DMS 273 (cell line): ENCODE measurements at regions not wholly inside any gene's neighbourhood (a gene's known extent, or its start where the extent isn't known, plus 50 kb on each side); places are given as distances from the start of the nearest gene placed in this dataset.
"Not testable (repeated sequence)": the region's sequence is repeated elsewhere in the genome, so short reads cannot be mapped to it uniquely, and the experiment has no call there.

Source experiments
- DNase-seq: peaks from one replicate; lab custom pipeline; 2025; ENCODE audit not compliant: unreplicated experiment; lab: John Stamatoyannopoulos, UW

DNA sequence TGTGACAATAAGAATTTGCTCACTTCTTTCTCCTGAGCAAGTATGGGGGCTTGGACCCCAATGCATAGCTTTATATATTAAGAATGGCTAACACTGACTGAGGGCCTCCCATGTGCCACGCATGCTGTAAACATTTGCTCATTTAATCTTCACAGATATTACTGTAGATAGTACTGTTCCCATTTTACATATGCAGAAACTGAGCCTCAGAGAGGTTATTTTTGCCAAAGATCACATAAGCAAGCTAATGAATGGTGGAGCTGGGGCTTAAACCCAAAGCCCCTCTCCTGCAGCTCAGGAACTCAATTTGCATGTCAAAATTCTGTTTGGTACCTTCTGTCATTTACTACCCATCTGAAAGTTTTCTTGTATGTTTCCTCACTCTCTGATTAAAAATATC is 163.5 kb upstream of the NFIA start:
- no peak for DNase-seq

- peak; percentile 95 for DNase-seq
These were observed 165.5 kb upstream of the NFIA start for GRCh38 chr1:60916906-60917305.

- peak; percentile 79 for DNase-seq
These were observed 166.2 kb upstream of the NFIA start for GRCh38 chr1:60916199-60916598.

- DNase-seq, result no peak
These were observed 166.9 kb upstream of the NFIA start for GRCh38 chr1:60915441-60915840.

- DNase-seq, result no peak
These were observed 167.4 kb upstream of the NFIA start for GRCh38 chr1:60914982-60915381.

GRCh38 chr1:60913708-60914107 is 168.7 kb upstream of the NFIA start:
- not testable (repeated sequence) for DNase-seq

DNA sequence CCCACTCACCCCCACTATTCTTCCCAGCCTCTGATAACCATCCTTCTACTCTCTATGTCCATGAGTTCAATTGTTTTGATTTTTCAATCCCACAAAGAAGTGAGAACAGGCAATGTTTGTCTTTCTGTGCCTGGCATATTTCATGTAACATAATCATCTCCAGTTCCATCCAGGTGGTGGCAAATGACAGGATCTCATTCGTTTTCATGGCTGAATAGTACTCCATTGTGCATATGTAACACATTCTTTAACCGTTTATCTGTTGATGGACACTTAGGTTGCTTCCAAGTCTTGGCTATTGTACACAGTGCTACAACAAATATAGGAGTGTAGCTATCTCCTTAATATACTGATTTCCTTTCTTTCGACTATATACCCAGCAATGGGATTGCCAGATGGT is 169.3 kb upstream of the NFIA start:
- DNase-seq, result no peak

DNA sequence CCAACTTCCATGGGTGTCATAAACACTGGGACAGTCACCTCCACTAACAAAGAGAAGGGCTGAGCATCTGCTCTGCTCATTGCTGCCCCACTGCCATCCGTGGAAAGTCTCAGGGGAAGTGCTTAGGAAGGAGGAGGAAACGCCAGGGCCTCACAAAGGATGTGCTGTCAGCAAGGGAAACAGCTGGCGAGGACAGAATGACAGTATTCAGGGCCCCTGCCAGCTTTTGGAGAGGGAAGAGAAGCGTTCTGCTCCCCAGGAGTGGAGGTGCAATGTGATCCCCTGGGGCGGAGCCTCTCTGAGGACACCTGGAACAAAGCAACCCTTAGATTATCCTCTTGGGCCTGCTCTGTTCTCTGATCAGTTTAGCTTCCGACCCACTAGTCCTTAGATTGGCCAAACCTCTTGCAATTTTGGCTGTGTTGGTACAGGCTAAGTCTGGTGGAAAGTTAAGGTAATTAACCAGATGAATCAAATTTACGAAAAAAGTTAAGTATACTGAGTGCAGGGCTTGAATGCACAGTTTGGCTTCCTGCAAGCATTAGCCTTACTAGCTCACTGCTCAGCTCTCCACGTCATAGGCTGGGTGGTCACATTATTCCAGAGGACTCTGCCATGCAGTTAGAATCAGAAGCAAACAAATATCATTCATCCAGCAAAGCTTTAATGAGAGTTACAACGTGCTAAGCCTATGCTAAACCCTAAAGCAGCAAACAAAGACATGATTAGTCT is 170.2 kb upstream of the NFIA start:
- peak; percentile 95 for DNase-seq

DNA sequence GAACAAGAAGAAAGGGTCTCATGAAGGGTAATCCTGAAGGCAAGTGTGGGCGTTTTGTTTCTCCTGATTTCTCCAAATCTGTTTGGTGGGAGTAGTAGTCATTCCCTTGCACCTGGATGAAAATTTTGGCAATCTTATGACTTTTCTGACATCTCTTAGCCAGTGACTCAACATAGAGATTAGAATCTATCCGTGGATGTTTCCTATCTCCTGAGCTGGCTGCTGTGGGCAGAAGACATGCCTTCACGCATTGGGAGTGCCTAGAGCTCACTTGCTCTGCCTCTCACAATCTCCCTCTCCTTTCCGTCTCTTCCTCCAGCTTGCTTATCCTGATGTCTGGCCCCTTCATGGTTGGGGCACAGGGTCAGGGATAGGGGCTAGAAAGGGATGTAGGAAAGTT is 174.2 kb upstream of the NFIA start:
- no peak for DNase-seq

DNA sequence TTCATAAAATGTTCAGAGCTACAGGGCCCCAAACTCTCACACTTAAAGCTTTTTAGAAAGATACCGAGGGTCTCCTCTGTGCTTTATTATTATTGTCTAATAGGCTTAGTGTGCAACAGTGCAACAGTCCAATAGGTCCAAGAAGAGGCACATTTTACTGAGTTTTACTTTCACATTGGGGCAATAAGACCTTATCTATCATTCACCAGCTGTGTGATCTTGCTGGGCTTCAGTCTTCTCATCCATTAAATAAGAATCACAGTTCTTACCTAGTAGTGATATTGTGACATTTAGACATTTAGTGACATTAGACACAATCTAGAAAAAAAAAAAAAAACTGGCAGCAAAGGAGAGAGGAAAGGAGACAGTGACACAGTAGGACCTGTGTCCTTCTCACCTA is 175.8 kb upstream of the NFIA start:
- no peak for DNase-seq

- no peak for DNase-seq
These were observed 176.3 kb upstream of the NFIA start for GRCh38 chr1:60906039-60906438.

DNA sequence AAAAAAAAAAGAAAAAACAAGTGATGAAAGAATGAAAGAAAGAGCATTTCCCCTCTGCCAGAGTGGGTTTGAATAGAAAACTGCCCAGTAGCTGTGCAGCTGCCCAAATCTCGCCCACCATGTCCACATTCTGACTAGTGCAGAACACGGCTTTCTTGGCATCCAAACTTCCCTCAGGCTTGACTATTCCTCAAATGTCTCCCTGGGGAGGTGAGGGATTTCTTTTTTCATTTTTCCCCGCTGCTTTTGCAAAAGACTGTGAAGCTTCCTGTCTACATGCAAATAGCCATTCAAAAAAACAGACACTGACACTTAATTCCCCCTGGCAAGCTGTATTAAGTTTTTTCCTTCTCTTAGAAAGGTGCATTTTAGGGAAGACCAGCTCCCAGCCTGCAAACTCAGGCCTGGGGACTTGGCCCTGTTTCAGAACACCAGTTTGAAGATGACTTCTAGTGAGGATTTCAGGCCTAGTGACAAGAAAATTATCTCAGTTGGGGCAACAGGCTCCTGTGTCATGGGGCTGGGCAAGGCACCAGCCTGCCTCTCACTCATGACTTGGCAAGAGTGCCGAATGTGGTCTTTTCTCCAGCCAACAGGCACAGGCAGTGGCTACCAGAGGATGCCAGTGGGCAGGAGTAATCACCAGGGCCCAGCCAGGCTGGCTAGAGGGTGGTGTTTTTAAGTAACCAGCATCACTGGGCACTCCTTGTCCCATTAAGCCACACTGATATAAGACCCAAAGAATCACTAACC is 178.1 kb upstream of the NFIA start:
- DNase-seq, result peak; percentile 79

- peak; percentile 99 for DNase-seq
These were observed 178.8 kb upstream of the NFIA start for GRCh38 chr1:60903591-60903990.

- DNase-seq, result no peak
These were observed 182.9 kb upstream of the NFIA start for GRCh38 chr1:60899464-60899863.

DNA sequence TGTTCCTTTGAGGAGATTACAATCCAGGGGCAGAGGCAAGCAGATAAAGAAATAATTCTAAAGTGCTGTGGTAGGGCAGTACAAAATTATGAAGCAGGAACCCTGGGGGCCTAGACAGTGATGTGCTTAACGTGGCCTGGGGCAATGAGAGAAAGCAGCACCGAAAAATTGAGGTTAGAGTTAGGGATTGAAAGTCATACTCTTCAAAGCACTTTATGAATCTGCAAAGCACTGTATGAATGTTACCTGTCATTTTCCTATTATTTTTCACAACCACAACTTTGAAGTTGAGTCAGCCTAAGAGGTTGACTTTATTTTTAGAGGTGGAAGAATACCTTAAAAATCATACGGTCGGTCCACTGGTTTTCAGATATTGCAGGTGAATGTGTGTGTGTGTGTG is 183.4 kb upstream of the NFIA start:
- DNase-seq, result no peak

- no peak for DNase-seq
These were observed 183.9 kb upstream of the NFIA start for GRCh38 chr1:60898413-60898812.

DNA sequence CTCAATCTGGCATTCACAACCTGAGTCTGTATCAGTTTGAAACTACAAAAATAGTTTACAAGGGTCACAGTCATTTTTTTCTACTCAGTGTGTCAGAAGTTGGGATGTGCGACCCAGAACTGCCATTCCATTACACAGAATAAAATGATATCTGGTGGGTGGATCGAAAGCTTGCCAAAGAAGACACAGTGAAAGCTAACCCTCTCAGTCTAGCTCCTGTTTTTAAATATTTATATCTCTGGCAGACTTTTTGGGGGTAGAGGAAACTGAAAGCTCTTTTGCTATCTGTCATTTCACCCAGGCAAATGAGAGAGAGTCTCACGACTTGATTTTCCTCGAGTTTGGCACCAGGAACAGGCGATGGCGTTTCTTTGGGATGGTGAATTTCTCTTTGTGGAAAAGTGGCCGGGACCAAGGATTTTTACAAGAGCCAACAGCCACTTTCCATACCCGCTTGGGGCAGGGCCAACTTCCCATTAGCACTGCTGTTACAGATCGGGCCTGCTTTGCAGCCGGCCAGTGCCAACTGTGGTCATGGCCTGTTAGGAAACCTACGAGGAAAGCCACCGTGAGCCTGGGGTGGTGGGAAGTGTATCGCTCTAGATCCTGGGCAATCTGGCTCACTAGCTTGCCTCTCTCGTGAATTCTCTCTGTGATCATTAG is 185.5 kb upstream of the NFIA start:
- peak; percentile 90 for DNase-seq

DNA sequence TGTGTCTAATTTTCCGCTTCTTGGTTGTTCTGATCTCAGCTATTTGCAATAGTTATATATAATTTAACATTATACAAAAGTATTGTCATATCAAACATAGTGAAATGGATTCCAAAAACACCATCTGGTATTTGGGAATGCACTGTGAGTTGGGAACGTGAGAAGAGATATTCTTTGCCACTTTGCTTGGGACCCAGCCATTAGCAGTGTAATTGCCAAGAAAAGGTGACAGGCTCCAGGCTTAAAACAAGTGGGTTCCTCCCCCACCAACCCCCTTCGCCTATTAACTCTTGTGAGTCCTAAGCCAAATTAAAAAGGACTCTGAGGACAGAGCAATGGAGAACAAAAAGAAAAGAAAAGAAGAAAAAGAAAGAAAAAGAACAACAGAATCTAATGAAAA is 186.7 kb upstream of the NFIA start:
- peak; percentile 80 for DNase-seq

GRCh38 chr1:60895252-60895651 is 187.1 kb upstream of the NFIA start:
- peak; percentile 76 for DNase-seq

- no peak for DNase-seq
These were observed 187.6 kb upstream of the NFIA start for GRCh38 chr1:60894741-60895140.

- DNase-seq, result peak; percentile 85
These were observed 188.2 kb upstream of the NFIA start for GRCh38 chr1:60894130-60894529.
